Effector memory CD4-positive, alpha-beta T cell (primary cell): ENCODE measurements at regions not wholly inside any gene's neighbourhood (a gene's known extent, or its start where the extent isn't known, plus 50 kb on each side); places are given as distances from the start of the nearest gene placed in this dataset.
"Not testable (repeated sequence)": the region's sequence is repeated elsewhere in the genome, so short reads cannot be mapped to it uniquely, and the experiment has no call there.

Experiments
- DNase-seq, 3 donors: peaks; one replicate each; pipeline ENCODE4 v3.0.0-alpha.2; 2020
- H3K27ac ChIP-seq: 2 replicates; pipeline ENCODE4 v1.7.0; 2013; ENCODE audit warnings: mild to moderate bottlenecking, low read length, moderate library complexity; ENCODE audit not compliant: insufficient read depth, poor library complexity, severe bottlenecking
- H3K27me3 ChIP-seq: replicated peaks from 2 replicates; pipeline ENCODE4 v1.7.0; 2013; ENCODE audit warnings: mild to moderate bottlenecking, low read length; ENCODE audit not compliant: insufficient read depth, control insufficient read depth, poor library complexity, severe bottlenecking
- H3K36me3 ChIP-seq: 2 replicates; pipeline ENCODE4 v1.7.0; 2013; ENCODE audit warnings: mild to moderate bottlenecking, low read length, moderate library complexity; ENCODE audit not compliant: control insufficient read depth, insufficient read depth
- H3K4me1 ChIP-seq: 2 replicates; pipeline ENCODE4 v1.7.0; 2013; ENCODE audit warnings: low read length, mild to moderate bottlenecking; ENCODE audit not compliant: control insufficient read depth, insufficient read depth, poor library complexity, severe bottlenecking
- H3K4me3 ChIP-seq: 2 replicates; pipeline ENCODE4 v1.7.0; 2013; ENCODE audit warnings: low read length, low read depth, mild to moderate bottlenecking; ENCODE audit not compliant: insufficient read depth, poor library complexity, severe bottlenecking
- H3K9me3 ChIP-seq: 2 replicates; pipeline ENCODE4 v1.7.0; 2013; ENCODE audit warnings: mild to moderate bottlenecking, low read length, moderate library complexity; ENCODE audit not compliant: control insufficient read depth

DNA sequence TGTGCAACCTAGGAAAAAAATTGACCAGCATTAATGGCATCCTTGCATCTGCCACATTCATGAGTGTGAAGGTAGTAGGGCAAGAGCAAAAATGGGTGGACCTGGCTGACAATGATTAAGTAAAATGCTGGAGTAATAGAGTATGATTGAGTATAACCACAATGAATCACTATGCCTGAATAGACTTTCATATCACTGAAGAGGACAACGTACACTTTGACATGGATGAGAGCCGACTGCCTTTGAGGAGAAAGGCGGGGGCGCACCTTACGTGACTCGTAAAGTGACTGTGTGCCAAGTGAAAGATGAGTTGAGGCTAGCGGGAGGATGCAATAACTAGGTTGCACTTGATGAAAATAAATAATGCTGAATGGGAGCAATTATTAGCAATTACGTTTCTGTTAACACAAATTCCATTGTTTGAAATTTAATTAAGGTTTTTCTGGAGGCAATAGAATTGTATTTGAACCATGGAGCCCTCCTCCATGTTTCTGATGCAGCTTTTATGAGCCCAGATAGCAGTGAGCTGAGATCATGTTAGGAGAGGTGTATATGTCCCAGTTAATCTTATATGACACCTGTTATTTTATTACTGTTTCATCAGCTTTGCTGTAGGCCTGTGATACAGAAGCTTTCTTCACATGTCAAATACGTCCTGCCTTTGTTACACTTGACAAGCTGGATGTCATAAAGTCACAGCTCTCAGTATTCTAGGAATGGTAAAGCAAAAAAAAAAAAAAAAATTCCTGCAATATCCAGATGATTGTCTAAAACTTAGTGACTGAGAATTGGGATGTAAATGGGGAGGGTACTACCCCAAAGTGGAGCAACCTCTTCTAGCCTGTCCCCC, 596.5 kb downstream of the NXPH1 start:
- DNase-seq = no peak
- Histone ChIP-seq H3K36me3 (no peaks in the 10 kb centered on the region), H3K4me3 (no peak overlapping the region), H3K27me3 (no peaks in the 10 kb centered on the region), H3K27ac (no peak overlapping the region), H3K4me1 (no peaks in the 10 kb centered on the region), H3K9me3 (no peaks in the 10 kb centered on the region)

DNA sequence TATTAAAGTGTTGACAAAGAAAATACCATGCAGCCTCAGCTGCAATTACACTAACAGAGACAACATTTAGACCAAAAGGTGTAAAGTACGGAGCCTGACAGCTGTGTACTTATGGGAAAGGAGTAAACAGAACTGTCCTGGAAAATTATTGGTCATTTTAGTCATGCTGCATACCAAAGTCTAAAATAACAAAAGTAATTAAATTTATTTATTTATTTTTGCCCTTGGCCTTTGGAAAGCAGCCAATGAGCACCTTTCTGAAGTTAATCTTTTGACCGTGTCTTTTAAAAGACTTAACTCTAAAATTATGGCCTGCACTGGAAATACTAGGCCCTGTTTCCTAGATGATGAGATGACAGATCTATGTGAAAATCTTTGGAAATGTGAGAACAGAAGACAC, 597.6 kb downstream of the NXPH1 start:
- Histone ChIP-seq H3K4me1 (no peaks in the 10 kb centered on the region), H3K9me3 (no peaks in the 10 kb centered on the region), H3K27ac (no peak overlapping the region), H3K27me3 (no peaks in the 10 kb centered on the region), H3K4me3 (no peak overlapping the region), H3K36me3 (no peaks in the 10 kb centered on the region)
- DNase-seq = no peak

DNA sequence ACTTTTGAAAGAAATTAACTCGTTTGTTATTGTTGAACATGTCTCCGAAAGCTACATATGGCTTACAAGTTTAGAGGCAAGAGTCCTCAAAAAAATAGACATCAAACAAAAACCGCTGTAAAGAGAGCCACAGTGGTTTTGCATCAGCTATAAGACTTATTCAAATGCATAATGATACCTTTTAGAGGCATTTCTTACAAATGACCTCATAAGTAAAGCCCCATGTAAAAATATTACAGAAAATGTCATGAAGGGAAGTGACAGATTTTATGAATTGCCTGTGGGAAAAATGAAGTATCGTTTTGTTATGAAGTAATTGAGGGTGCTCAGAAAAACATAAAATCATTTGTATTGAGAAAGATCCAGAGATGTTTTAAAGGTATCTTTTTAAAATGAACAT, 598.0 kb downstream of the NXPH1 start:
- Histone ChIP-seq H3K4me1 (no peaks in the 10 kb centered on the region), H3K27ac (no peak overlapping the region), H3K4me3 (no peak overlapping the region)

DNA sequence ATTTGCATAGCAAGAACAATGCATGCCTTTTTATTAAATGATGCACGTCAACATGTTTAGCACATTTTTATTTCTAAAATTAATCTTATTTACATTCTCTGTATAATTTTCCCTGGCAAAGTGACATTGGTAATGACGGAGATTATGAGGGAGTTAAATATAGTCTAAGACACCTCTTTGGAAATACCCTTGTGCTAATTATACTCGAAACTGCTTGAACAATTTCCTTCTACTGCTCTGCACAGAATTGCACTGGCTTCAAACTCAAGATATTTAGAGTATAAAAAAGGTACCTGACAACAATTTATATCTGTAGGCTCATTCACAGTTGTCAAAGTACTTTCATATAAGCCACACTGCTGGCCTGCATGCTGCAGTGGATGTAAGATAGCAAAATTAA, 602.7 kb downstream of the NXPH1 start:
- DNase-seq = no peak
- no peaks in the 10 kb centered on the region for H3K36me3 ChIP-seq
- no peak overlapping the region for H3K4me3 ChIP-seq
- no peaks in the 10 kb centered on the region for H3K27me3 ChIP-seq
- no peaks in the 10 kb centered on the region for H3K9me3 ChIP-seq
- no peaks in the 10 kb centered on the region for H3K4me1 ChIP-seq
- no peak overlapping the region for H3K27ac ChIP-seq

More for the DNA sequence above, 598.0 kb downstream of the NXPH1 start:
- no peaks in the 10 kb centered on the region for H3K36me3 ChIP-seq
- no peaks in the 10 kb centered on the region for H3K9me3 ChIP-seq
- DNase-seq = no peak
- no peaks in the 10 kb centered on the region for H3K27me3 ChIP-seq

DNA sequence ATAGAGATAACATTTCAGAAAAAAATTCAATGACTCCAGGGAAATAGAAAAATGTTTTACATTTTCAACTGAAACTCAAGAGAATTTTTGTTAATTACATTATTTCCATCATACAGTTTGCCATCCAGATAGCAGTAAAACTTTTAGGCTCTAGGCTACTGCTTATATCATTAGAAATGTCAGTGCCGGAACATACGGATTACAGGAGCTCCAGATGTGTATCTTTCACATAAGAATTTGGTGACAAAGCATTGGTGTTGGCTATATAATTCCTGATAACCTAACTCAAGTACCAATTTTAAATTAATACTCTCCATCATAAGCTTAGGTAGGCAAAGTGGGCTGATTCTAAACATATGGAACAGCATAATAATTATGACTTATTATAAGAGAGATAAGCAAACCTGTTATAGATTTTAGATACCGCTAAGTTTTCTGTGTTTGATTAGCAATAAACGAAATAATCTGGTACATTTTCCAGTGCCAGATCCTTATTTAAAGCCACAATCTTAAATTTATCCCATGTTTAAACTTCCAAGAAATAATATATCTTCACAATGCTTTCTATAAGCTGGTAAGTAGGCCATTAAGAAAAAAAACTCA, 637.9 kb downstream of the NXPH1 start:
- Histone ChIP-seq H3K27me3 (no peaks in the 10 kb centered on the region), H3K27ac (no peak overlapping the region), H3K4me3 (no peak overlapping the region), H3K4me1 (no peaks in the 10 kb centered on the region), H3K36me3 (no peaks in the 10 kb centered on the region), H3K9me3 (no peaks in the 10 kb centered on the region)
- no peak for DNase-seq

DNA sequence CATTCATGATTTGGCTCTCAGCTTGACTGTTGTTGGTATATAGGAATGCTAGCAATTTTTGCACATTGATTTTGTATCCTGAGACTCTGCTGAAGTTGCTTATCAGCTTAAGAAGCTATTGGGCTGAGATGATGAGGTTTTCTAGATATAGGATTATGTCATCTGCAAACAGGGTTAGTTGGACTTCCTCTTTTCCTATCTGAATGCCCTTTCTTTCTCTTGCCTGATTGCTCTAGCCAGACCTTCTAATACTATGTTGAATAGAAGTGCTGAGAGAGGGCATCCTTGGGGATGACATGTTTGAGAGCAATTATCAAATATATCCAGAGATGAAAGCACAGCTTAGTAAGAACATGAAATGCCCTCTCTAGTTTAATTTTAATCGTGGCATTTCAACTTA, 642.4 kb downstream of the NXPH1 start:
- not testable (repeated sequence) for H3K27ac ChIP-seq

DNA sequence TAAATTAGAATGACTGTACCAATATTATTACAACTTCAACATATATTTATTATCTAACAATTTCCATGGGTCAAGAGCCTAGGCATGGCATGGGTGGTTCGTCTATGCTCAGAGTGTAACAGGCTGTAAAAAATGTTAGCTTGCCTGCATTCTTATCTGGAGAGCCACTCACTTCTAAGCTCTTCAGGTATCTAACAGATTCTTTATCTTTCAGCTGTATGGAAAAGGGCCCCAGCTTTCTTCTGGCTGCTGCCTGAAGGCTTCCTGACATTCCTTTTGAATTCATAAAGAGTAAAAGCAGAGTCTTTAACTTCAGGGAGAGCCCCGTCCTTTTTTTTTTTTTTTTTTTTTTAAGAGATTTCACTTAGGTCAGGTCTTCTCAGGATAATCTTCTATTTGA, 648.8 kb downstream of the NXPH1 start:
- H3K27me3 ChIP-seq = no peaks in the 10 kb centered on the region
- H3K36me3 ChIP-seq = no peaks in the 10 kb centered on the region
- no peak overlapping the region for H3K4me3 ChIP-seq
- H3K4me1 ChIP-seq = no peaks in the 10 kb centered on the region
- DNase-seq = no peak
- no peak overlapping the region for H3K27ac ChIP-seq
- no peaks in the 10 kb centered on the region for H3K9me3 ChIP-seq

More for the DNA sequence above, 642.4 kb downstream of the NXPH1 start:
- H3K4me3 ChIP-seq, H3K36me3 ChIP-seq, H3K4me1 ChIP-seq, H3K9me3 ChIP-seq, H3K27me3 ChIP-seq, DNase-seq: not testable (repeated sequence)

DNA sequence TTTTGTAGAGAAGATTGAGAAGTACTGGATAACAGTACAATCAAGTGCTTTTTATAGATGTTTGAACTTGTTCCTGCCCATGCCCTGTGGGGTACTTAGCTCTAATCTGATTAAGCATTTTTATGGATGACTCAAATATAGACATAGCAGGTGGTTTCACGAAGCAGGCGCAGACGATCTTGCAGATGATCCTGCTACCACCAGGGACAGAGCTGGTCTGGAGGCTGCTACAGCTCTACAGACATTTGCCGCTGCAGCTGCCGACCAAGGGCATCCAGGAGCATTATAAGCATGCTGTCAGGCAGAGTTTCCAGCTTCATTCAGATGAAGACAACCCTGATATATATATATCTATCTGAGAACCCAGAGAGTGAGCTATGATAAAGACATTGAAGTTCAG, 650.4 kb downstream of the NXPH1 start:
- Histone ChIP-seq H3K27ac (no peak overlapping the region), H3K4me3 (no peak overlapping the region), H3K9me3 (no peaks in the 10 kb centered on the region), H3K27me3 (no peaks in the 10 kb centered on the region), H3K36me3 (no peaks in the 10 kb centered on the region), H3K4me1 (no peaks in the 10 kb centered on the region)
- DNase-seq = no peak

DNA sequence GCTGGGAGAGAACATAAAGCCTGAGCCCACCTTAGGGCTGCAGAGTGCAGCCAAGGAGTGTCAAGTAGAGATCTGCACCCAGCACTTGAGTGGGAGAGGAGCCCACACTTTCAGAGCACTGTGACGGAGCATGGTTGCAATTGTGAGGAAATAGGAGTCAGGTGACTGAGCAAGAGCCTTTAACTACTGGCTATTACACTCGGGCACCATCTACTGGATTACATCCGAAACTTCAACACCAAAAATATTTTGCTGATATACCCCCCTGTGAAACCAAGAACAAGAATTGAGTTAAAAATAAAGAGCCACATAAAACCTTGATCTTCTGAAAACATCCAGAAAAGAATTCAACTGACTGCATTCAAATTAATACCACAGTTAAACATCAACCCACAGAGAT, 657.9 kb downstream of the NXPH1 start:
- Histone ChIP-seq H3K27ac (no peak overlapping the region), H3K27me3 (no peaks in the 10 kb centered on the region), H3K4me3 (no peak overlapping the region), H3K4me1 (no peaks in the 10 kb centered on the region), H3K9me3 (no peaks in the 10 kb centered on the region), H3K36me3 (no peaks in the 10 kb centered on the region)
- no peak for DNase-seq

DNA sequence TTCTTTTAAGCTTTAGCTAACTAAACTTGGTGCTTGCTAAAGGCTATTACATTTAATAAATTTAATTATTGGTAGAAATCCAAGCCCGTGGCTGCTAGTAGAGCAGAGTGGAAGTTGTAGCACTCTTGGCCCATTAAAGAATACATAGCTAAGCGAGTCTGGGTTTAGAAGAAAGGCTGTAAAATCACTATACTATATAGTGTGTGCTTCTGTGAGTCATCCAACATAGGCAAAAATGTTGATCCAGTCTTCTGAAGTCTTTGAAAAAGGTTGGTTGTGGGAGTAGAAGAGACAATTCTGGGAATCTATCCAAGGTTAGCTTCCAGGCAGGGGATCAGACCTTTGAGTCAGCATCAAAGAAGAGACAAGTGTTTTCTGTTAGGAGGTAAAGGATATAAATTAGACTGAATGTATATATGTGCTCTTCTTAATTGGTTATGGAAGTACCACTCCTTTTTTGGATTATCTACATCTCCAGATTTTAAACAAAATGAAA, 664.2 kb downstream of the NXPH1 start:
- no peak for DNase-seq
- H3K27me3 ChIP-seq = no peaks in the 10 kb centered on the region
- H3K36me3 ChIP-seq = no peaks in the 10 kb centered on the region
- no peak overlapping the region for H3K4me3 ChIP-seq
- no peaks in the 10 kb centered on the region for H3K4me1 ChIP-seq
- H3K9me3 ChIP-seq = no peaks in the 10 kb centered on the region
- no peak overlapping the region for H3K27ac ChIP-seq
